H1 (cell line): ENCODE measurements at regions not wholly inside any gene's neighbourhood (a gene's known extent, or its start where the extent isn't known, plus 50 kb on each side); places are given as distances from the start of the nearest gene placed in this dataset.

Source experiments
- SP4 ChIP-seq: IDR thresholded peaks from 2 replicates; pipeline ENCODE4 v1.6.1; 2012; ENCODE audit warnings: low read length, inconsistent platforms
- TF ChIP-seq, protein P1 (sequence below), 3 experiments: IDR thresholded peaks; 1 replicate in 2 of 3; 2 replicates in 1 of 3; pipeline versions ENCODE4 v1.5.1 to v1.6.1; 2011; ENCODE audit warnings: low read length in 3 of 3, mild to moderate bottlenecking in 3 of 3, inconsistent platforms in 2 of 3, low read depth in 1 of 3, moderate library complexity in 1 of 3; ENCODE audit not compliant: insufficient read depth in 1 of 3; ENCODE audit errors: control extremely low read depth in 1 of 3

DNA sequence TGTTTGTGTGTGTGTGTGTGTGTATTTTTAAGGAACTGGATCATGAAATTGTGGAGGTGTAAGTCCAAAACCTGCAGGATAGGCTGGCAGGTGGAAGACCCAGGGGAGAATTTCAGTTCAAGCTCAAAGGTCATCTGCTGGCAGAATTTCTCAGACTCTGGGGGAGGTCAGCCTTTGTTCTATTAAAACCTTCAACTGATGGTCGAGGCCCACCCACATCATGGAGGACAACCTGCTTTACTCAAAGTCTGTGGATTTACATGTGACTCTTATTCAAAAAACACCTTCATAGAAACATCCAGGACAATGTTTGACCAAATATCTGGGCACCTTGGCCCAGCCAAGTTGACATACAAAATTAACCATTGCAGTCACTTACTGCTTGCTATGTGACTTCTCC lies 157.2 kb downstream of the EDEM1 start:
- TF ChIP-seq, protein P1, sequence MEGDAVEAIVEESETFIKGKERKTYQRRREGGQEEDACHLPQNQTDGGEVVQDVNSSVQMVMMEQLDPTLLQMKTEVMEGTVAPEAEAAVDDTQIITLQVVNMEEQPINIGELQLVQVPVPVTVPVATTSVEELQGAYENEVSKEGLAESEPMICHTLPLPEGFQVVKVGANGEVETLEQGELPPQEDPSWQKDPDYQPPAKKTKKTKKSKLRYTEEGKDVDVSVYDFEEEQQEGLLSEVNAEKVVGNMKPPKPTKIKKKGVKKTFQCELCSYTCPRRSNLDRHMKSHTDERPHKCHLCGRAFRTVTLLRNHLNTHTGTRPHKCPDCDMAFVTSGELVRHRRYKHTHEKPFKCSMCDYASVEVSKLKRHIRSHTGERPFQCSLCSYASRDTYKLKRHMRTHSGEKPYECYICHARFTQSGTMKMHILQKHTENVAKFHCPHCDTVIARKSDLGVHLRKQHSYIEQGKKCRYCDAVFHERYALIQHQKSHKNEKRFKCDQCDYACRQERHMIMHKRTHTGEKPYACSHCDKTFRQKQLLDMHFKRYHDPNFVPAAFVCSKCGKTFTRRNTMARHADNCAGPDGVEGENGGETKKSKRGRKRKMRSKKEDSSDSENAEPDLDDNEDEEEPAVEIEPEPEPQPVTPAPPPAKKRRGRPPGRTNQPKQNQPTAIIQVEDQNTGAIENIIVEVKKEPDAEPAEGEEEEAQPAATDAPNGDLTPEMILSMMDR (IDR thresholded peaks at IDR 0.05; ENCODE audit: control extremely low read depth in 1 of 3, insufficient read depth in 1 of 3, low read depth in 1 of 3, low read length in 3 of 3), result no peak
- no peak for TF ChIP-seq SP4
